Lower lobe of right lung (tissue), 2 donors: ENCODE measurements at regions not wholly inside any gene's neighbourhood (a gene's known extent, or its start where the extent isn't known, plus 50 kb on each side); places are given as distances from the start of the nearest gene placed in this dataset.

ENCODE experiments used
- ATAC-seq, 2 donors: fragments of 200-7000 bp; cut with Tn5 transposase; one replicate each; pipeline ENCODE4 v1.9.1; 2020 to 2022; ENCODE audit warnings: mild to moderate bottlenecking in 2 of 2, moderate library complexity in 2 of 2
- DNase-seq: peaks from one replicate; pipeline ENCODE4 v3.0.0-alpha.2; 2020
- H3K27ac ChIP-seq: fragments of 200-600 bp; one replicate; pipeline ENCODE4 v1.8.0; 2022
- H3K27me3 ChIP-seq: fragments of 200-600 bp; one replicate; pipeline ENCODE4 v1.8.0; 2022; ENCODE audit warnings: low read depth
- H3K36me3 ChIP-seq: fragments of 200-600 bp; one replicate; pipeline ENCODE4 v1.8.0; 2022; ENCODE audit warnings: mild to moderate bottlenecking
- H3K4me1 ChIP-seq: fragments of 200-600 bp; one replicate; pipeline ENCODE4 v1.8.0; 2022
- H3K4me3 ChIP-seq: fragments of 200-600 bp; one replicate; pipeline ENCODE4 v1.8.0; 2022; ENCODE audit warnings: mild to moderate bottlenecking
- H3K9me3 ChIP-seq: fragments of 200-600 bp; one replicate; pipeline ENCODE4 v1.8.0; 2022
- intact Hi-C: fragments of 100-400 bp; cut with DNase I; formaldehyde crosslinking; loops from one replicate; pipeline ENCODE4 v1.11.0; 2022
- TF ChIP-seq, protein P1 (sequence below): fragments of 200-600 bp; IDR thresholded peaks from one replicate; pipeline ENCODE4 v1.8.0; 2022; ENCODE audit warnings: antibody characterized with exemption, mild to moderate bottlenecking
- donor health status: DM: no; HTN: yes; CAD: no; lungs with severe emphysema.

DNA sequence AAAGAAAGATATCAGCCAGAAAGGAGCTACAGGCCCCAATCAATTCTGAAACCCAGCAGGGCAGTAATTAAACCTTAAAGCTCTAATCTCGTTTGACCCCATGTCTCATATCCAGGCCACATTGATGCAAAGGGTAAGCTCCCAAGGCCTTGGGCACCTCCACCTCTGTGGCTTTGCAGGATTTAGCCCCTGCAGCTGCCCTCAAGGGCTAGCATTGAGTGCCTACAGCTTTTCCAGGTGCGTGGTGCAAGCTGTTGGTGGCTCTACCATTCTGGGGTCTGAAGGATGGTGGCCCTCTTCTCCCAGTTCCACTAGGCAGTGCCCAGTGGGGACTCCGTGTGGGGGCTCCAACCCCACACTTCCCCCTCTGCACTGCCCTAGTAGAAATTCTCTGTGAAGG lies 429.9 kb downstream of the NPHP4 start:
- ATAC-seq = no peak

DNA sequence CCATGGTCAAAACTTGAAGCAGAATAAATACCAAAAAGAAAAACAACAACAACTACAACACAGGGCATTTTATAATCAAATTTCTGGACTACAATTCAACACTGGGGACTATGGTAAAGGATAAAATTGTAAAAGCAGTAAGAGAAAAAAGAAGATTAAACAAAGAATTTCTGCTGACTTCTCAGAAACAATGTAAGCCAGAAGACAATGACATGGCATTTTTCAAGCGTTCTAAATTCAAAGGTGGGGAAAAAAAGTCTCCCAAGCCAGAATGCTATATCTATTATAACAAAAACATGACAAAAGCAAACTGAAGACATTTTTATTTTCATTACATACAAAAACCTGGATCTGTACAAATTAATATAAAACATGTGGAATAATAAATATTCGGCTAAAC lies 433.1 kb downstream of the NPHP4 start:
- peaks cover 7% of the 10 kb centered on the region for H3K9me3 ChIP-seq
- DNase-seq (no peak), ATAC-seq (no peak)
- H3K27me3 ChIP-seq = no peaks in the 10 kb centered on the region
- TF ChIP-seq, protein P1, sequence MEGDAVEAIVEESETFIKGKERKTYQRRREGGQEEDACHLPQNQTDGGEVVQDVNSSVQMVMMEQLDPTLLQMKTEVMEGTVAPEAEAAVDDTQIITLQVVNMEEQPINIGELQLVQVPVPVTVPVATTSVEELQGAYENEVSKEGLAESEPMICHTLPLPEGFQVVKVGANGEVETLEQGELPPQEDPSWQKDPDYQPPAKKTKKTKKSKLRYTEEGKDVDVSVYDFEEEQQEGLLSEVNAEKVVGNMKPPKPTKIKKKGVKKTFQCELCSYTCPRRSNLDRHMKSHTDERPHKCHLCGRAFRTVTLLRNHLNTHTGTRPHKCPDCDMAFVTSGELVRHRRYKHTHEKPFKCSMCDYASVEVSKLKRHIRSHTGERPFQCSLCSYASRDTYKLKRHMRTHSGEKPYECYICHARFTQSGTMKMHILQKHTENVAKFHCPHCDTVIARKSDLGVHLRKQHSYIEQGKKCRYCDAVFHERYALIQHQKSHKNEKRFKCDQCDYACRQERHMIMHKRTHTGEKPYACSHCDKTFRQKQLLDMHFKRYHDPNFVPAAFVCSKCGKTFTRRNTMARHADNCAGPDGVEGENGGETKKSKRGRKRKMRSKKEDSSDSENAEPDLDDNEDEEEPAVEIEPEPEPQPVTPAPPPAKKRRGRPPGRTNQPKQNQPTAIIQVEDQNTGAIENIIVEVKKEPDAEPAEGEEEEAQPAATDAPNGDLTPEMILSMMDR = no peak
- no peak overlapping the region for H3K27ac ChIP-seq
- intact Hi-C loops = no loop called here
- no peaks in the 10 kb centered on the region for H3K4me1 ChIP-seq
- no peak overlapping the region for H3K4me3 ChIP-seq
- H3K36me3 ChIP-seq = no peaks in the 10 kb centered on the region

More for the DNA sequence above, 429.9 kb downstream of the NPHP4 start:
- no peaks in the 10 kb centered on the region for H3K4me1 ChIP-seq
- intact Hi-C loops = no loop called here
- TF ChIP-seq, protein P1 = no peak
- peaks cover 7% of the 10 kb centered on the region for H3K9me3 ChIP-seq
- H3K27ac ChIP-seq = no peak overlapping the region
- no peaks in the 10 kb centered on the region for H3K36me3 ChIP-seq
- H3K4me3 ChIP-seq = no peak overlapping the region
- DNase-seq = no peak
- H3K27me3 ChIP-seq = no peaks in the 10 kb centered on the region

GRCh38 chr1:5555853-5556252 lies 436.4 kb downstream of the NPHP4 start:
- H3K4me1 ChIP-seq = no peaks in the 10 kb centered on the region
- TF ChIP-seq, protein P1 = no peak
- intact Hi-C loops = no loop called here
- no peak overlapping the region for H3K27ac ChIP-seq
- H3K9me3 ChIP-seq = peaks cover 7% of the 10 kb centered on the region
- no peak overlapping the region for H3K4me3 ChIP-seq
- H3K36me3 ChIP-seq = no peaks in the 10 kb centered on the region
- no peak for ATAC-seq
- DNase-seq = no peak
- H3K27me3 ChIP-seq = no peaks in the 10 kb centered on the region

- Histone ChIP-seq H3K36me3 (no peaks in the 10 kb centered on the region), H3K4me3 (no peak overlapping the region), H3K4me1 (no peaks in the 10 kb centered on the region), H3K9me3 (peaks cover 7% of the 10 kb centered on the region), H3K27ac (no peak overlapping the region), H3K27me3 (no peaks in the 10 kb centered on the region)
- TF ChIP-seq, protein P1 = no peak
- intact Hi-C loops = no loop called here
- ATAC-seq (no peak), DNase-seq (no peak)
These were observed 437.4 kb downstream of the NPHP4 start for GRCh38 chr1:5554784-5555183.

GRCh38 chr1:5554111-5554510 lies 438.1 kb downstream of the NPHP4 start:
- intact Hi-C loops = no loop called here
- Histone ChIP-seq H3K27me3 (no peaks in the 10 kb centered on the region), H3K4me1 (no peaks in the 10 kb centered on the region), H3K9me3 (peaks cover 7% of the 10 kb centered on the region), H3K4me3 (no peak overlapping the region), H3K36me3 (no peaks in the 10 kb centered on the region), H3K27ac (no peak overlapping the region)
- DNase-seq (no peak), ATAC-seq (no peak)
- TF ChIP-seq, protein P1 = no peak
